HepG2 (cell line): ENCODE measurements at regions not wholly inside any gene's neighbourhood (a gene's known extent, or its start where the extent isn't known, plus 50 kb on each side); places are given as distances from the start of the nearest gene placed in this dataset.

Source experiments
- ATAC-seq: fragments of 200-7000 bp; cut with Tn5 transposase; 3 replicates; pipeline ENCODE4 v1.9.1; 2020; ENCODE audit warnings: mild to moderate bottlenecking, moderate library complexity
- BruUV-seq: library from RNA; stranded (reverse); fragments of 400-500 nt; replicated peaks from 2 replicates; lab custom pipeline; 2021; lab: Mats Ljungman, UMichigan
- CTCF ChIA-PET: fragments of 300-600 bp; formaldehyde crosslinking; extraction: SDS; loops from one replicate; lab custom pipeline; 2021; ENCODE audit warnings: low total read pairs, inconsistent platforms, low intra/inter-chr PET ratio; lab: Yijun Ruan, JAX
- POLR2A ChIA-PET: fragments of 350-600 bp; sonication (Branson Sonifier 250); formaldehyde crosslinking; loops from one replicate; lab custom pipeline; 2020; ENCODE audit warnings: antibody characterized with exemption, inconsistent platforms; lab: Yijun Ruan, JAX
- DNase-seq: peaks from one replicate; pipeline ENCODE4 v3.0.0-alpha.2; 2015; ENCODE audit warnings: low spot score
- FAIRE-seq: peaks from 3 replicates; lab custom pipeline; 2011; peaks lifted over from hg19 to GRCh38; lab: Jason Lieb, UNC
- H2AFZ ChIP-seq: one replicate; pipeline ENCODE4 v1.6.1; 2011; ENCODE audit warnings: low read length, inconsistent platforms
- H3K27ac ChIP-seq: fragments of 300-600 bp; 3 replicates; pipeline ENCODE4 v1.8.0; 2011; ENCODE audit warnings: mixed run types, mild to moderate bottlenecking, mixed read lengths, low read length, inconsistent platforms; ENCODE audit not compliant: insufficient read depth; ENCODE audit errors: extremely low read length
- H3K27me3 ChIP-seq, 2 experiments: fragments of 200-600 bp in 1 of 2; 2 replicates in 1 of 2; 3 replicates in 1 of 2; pipeline versions ENCODE4 v1.6.0 to v1.8.0; 2011; ENCODE audit warnings: low read length in 2 of 2, mild to moderate bottlenecking in 2 of 2, moderate library complexity in 2 of 2, inconsistent platforms in 1 of 2; ENCODE audit not compliant: insufficient read depth in 2 of 2, control insufficient read depth in 1 of 2
- H3K36me3 ChIP-seq, 2 experiments: fragments of 200-600 bp in 1 of 2; replicated peaks in 1 of 2; 2 replicates in 1 of 2; 3 replicates in 1 of 2; pipeline versions ENCODE4 v1.5.1 to v1.8.0; 2011; ENCODE audit warnings: low read length in 2 of 2, inconsistent platforms in 1 of 2; ENCODE audit not compliant: insufficient read depth in 2 of 2, control insufficient read depth in 1 of 2
- H3K4me1 ChIP-seq: 2 replicates; pipeline ENCODE4 v1.5.1; 2012; ENCODE audit warnings: low read length, inconsistent platforms; ENCODE audit not compliant: insufficient read depth
- H3K4me2 ChIP-seq: 2 replicates; pipeline ENCODE4 v1.6.0; 2011; ENCODE audit warnings: low read depth, low read length, inconsistent platforms
- H3K4me3 ChIP-seq, 3 experiments: fragments of 200-600 bp in 1 of 3; sonication (generic), shearing (Covaris generic) in 1 of 3; replicated peaks in 1 of 3; 2 replicates each; pipeline ENCODE4 v1.5.1; 2011 to 2016; ENCODE audit warnings: low read length in 3 of 3, inconsistent platforms in 2 of 3, low read depth in 2 of 3, mild to moderate bottlenecking in 2 of 3, control low read depth in 1 of 3, mixed read lengths in 1 of 3; ENCODE audit not compliant: insufficient read depth in 1 of 3
- H3K79me2 ChIP-seq: one replicate; pipeline ENCODE4 v1.6.1; 2011; ENCODE audit warnings: low read length, inconsistent platforms; ENCODE audit not compliant: insufficient read depth
- H3K9ac ChIP-seq: 2 replicates; pipeline ENCODE4 v1.6.0; 2011; ENCODE audit warnings: mild to moderate bottlenecking, low read depth, low read length, inconsistent platforms; ENCODE audit not compliant: insufficient read depth
- H3K9me3 ChIP-seq: 2 replicates; pipeline ENCODE4 v1.5.1; 2012; ENCODE audit warnings: mild to moderate bottlenecking, low read length
- H4K20me1 ChIP-seq: 2 replicates; pipeline ENCODE4 v1.6.0; 2011; ENCODE audit warnings: inconsistent platforms, mild to moderate bottlenecking, low read length, moderate library complexity; ENCODE audit not compliant: insufficient read depth
- ATF7-NPFF ChIP-seq: sonication (generic); formaldehyde crosslinking; IDR thresholded peaks from 2 replicates; pipeline ENCODE4 v1.8.1; 2023; ENCODE audit warnings: mild to moderate bottlenecking, low read depth, missing genetic modification reagents, moderate library complexity
- ELF4 ChIP-seq: sonication (generic); formaldehyde crosslinking; IDR thresholded peaks from 2 replicates; pipeline ENCODE4 v1.5.0; 2020; ENCODE audit warnings: missing genetic modification reagents, mild to moderate bottlenecking, moderate library complexity, borderline replicate concordance
- SATB2 ChIP-seq: sonication (generic); formaldehyde crosslinking; IDR thresholded peaks from 2 replicates; pipeline ENCODE4 v1.5.0; 2020; ENCODE audit warnings: missing genetic modification reagents
- ZFY ChIP-seq: sonication (generic); formaldehyde crosslinking; IDR thresholded peaks from 2 replicates; pipeline ENCODE4 v1.4.0; 2020; ENCODE audit warnings: missing genetic modification reagents
- ZNF224 ChIP-seq: sonication (generic); formaldehyde crosslinking; IDR thresholded peaks from 2 replicates; pipeline ENCODE4 v1.5.0; 2020; ENCODE audit warnings: mild to moderate bottlenecking, missing genetic modification reagents
- ZNF3 ChIP-seq: IDR thresholded peaks from 2 replicates; pipeline ENCODE4 v1.7.0; 2017; ENCODE audit warnings: inconsistent platforms
- ZNF441 ChIP-seq: sonication (generic); formaldehyde crosslinking; IDR thresholded peaks from 2 replicates; pipeline ENCODE4 v1.7.0; 2021; ENCODE audit warnings: missing genetic modification reagents, borderline replicate concordance
- WGBS: methylation state at CpG from one replicate; pipeline ENCODE4 v1.1.6; 2017; ENCODE audit warnings: low lambda C conversion rate; 5-methylcytosine and 5-hydroxymethylcytosine counted together
- in situ Hi-C: cut with HindIII; loops from 2 replicates; pipeline ENCODE4 v1.10.0; 2017; ENCODE audit warnings: low pct_unique_long_range_greater_than_20kb; ENCODE audit not compliant: extremely low pct_ligation_motif_present
- intact Hi-C: fragments of 100-400 bp; cut with micrococcal nuclease; formaldehyde crosslinking; loops from one replicate; pipeline ENCODE4 v1.10.0; 2022; ENCODE audit not compliant: unreplicated experiment
- TF ChIP-seq, protein P1 (sequence below): sonication (generic); formaldehyde crosslinking; IDR thresholded peaks from 2 replicates; pipeline ENCODE4 v1.4.0; 2020; ENCODE audit warnings: missing genetic modification reagents
- TF ChIP-seq, protein P2 (sequence below): sonication (generic); formaldehyde crosslinking; IDR thresholded peaks from 2 replicates; pipeline ENCODE4 v1.4.0; 2020; ENCODE audit warnings: mild to moderate bottlenecking, missing genetic modification reagents
- TF ChIP-seq, protein P3 (sequence below): sonication (generic); formaldehyde crosslinking; IDR thresholded peaks from 2 replicates; pipeline ENCODE4 v1.5.0; 2020; ENCODE audit warnings: missing genetic modification reagents, mild to moderate bottlenecking, borderline replicate concordance

DNA sequence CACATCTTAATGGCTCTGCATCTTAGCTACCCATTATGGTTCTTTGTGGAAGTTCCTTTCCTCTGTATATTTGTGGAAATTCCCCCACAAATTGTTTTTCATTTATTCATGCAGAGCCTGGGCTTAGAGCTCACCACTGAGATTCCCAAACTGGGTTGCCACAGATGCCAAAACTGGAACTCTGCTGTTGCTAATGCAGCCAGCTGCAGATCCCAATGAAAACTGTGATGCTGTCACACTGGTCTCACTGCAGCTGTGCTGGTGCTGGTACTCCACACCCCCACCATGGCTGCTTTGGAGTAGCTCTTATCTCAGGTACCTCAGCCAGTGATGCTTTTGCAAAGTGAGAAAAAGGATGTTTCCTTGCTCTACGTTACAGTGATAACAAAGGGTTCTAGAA, 87.7 kb downstream of the DCK start:
- Histone ChIP-seq H3K9ac (no peak overlapping the region), H3K4me2 (no peak overlapping the region), H3K27me3 (no peaks in the 10 kb centered on the region; a peak in 1 of 5 replicates), H3K4me3 (no peak overlapping the region), H3K79me2 (no peaks in the 10 kb centered on the region), H3K4me1 (no peaks in the 10 kb centered on the region), H3K9me3 (no peaks in the 10 kb centered on the region), H3K27ac (no peak overlapping the region), H3K36me3 (no peaks in the 10 kb centered on the region), H4K20me1 (no peaks in the 10 kb centered on the region), H2AFZ (no peak overlapping the region)
- intact Hi-C loops, result no loop called here
- ChIA-PET POLR2A (no interaction called here), CTCF (no interaction called here)
- FAIRE-seq (no peak), ATAC-seq (no peak), DNase-seq (no peak)
- WGBS, result 0% methylated on average over 1 of the region's 1 CpG
- in situ Hi-C loops, result no loop called here
- TF ChIP-seq ZNF441 (CRISPR knock-in tag) (no peak), ELF4 (CRISPR knock-in tag) (no peak), SATB2 (CRISPR knock-in tag) (no peak), ZFY (CRISPR knock-in tag) (no peak), ZNF3 (CRISPR knock-in tag) (no peak), ATF7-NPFF (CRISPR knock-in tag) (no peak), ZNF224 (CRISPR knock-in tag) (no peak)
- TF ChIP-seq, protein P1, sequence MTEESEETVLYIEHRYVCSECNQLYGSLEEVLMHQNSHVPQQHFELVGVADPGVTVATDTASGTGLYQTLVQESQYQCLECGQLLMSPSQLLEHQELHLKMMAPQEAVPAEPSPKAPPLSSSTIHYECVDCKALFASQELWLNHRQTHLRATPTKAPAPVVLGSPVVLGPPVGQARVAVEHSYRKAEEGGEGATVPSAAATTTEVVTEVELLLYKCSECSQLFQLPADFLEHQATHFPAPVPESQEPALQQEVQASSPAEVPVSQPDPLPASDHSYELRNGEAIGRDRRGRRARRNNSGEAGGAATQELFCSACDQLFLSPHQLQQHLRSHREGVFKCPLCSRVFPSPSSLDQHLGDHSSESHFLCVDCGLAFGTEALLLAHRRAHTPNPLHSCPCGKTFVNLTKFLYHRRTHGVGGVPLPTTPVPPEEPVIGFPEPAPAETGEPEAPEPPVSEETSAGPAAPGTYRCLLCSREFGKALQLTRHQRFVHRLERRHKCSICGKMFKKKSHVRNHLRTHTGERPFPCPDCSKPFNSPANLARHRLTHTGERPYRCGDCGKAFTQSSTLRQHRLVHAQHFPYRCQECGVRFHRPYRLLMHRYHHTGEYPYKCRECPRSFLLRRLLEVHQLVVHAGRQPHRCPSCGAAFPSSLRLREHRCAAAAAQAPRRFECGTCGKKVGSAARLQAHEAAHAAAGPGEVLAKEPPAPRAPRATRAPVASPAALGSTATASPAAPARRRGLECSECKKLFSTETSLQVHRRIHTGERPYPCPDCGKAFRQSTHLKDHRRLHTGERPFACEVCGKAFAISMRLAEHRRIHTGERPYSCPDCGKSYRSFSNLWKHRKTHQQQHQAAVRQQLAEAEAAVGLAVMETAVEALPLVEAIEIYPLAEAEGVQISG (CRISPR knock-in tag), result no peak
- TF ChIP-seq, protein P2, sequence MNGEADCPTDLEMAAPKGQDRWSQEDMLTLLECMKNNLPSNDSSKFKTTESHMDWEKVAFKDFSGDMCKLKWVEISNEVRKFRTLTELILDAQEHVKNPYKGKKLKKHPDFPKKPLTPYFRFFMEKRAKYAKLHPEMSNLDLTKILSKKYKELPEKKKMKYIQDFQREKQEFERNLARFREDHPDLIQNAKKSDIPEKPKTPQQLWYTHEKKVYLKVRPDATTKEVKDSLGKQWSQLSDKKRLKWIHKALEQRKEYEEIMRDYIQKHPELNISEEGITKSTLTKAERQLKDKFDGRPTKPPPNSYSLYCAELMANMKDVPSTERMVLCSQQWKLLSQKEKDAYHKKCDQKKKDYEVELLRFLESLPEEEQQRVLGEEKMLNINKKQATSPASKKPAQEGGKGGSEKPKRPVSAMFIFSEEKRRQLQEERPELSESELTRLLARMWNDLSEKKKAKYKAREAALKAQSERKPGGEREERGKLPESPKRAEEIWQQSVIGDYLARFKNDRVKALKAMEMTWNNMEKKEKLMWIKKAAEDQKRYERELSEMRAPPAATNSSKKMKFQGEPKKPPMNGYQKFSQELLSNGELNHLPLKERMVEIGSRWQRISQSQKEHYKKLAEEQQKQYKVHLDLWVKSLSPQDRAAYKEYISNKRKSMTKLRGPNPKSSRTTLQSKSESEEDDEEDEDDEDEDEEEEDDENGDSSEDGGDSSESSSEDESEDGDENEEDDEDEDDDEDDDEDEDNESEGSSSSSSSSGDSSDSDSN (CRISPR knock-in tag), result no peak
- TF ChIP-seq, protein P3, sequence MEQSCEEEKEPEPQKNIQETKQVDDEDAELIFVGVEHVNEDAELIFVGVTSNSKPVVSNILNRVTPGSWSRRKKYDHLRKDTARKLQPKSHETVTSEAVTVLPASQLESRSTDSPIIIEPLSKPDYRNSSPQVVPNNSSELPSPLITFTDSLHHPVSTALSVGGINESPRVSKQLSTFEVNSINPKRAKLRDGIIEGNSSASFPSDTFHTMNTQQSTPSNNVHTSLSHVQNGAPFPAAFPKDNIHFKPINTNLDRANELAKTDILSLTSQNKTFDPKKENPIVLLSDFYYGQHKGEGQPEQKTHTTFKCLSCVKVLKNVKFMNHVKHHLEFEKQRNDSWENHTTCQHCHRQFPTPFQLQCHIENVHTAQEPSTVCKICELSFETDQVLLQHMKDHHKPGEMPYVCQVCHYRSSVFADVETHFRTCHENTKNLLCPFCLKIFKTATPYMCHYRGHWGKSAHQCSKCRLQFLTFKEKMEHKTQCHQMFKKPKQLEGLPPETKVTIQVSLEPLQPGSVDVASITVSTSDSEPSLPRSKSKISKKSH, result no peak
- no TSS peak for BruUV-seq
